RCC 7860 (cell line): ENCODE measurements at regions not wholly inside any gene's neighbourhood (a gene's known extent, or its start where the extent isn't known, plus 50 kb on each side); places are given as distances from the start of the nearest gene placed in this dataset.

Source experiments
- DNase-seq: peaks from one replicate; pipeline ENCODE4 v3.0.0-alpha.2; 2015; ENCODE audit warnings: low spot score
- FAIRE-seq: peaks from 2 replicates; lab custom pipeline; 2012; peaks lifted over from hg19 to GRCh38; lab: Jason Lieb, UNC

DNA sequence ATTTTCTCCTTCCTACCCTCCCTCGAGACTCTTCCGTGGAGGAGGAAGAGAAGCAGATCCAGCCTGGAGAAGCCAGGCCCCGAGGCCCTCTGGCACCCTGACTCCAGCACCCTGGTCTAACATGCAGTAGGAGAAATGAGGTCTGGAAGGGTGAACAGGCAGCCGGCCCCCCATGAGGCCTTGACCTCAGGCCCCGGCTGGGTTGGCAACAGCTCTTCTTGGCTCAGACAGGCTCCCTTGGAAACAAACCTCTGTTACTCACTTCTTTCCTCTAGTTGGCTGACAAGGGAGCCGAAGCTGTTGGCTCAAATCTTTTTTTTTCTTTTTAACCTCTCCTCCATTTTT, 73.4 kb downstream of the CPN2 start:
- DNase-seq (no peak), FAIRE-seq (no peak)

GRCh38 chr3:194278186-194278845, 72.8 kb downstream of the CPN2 start:
- DNase-seq (no peak), FAIRE-seq (no peak)

GRCh38 chr3:194279101-194279500, 72.0 kb downstream of the CPN2 start:
- DNase-seq: no peak

DNA sequence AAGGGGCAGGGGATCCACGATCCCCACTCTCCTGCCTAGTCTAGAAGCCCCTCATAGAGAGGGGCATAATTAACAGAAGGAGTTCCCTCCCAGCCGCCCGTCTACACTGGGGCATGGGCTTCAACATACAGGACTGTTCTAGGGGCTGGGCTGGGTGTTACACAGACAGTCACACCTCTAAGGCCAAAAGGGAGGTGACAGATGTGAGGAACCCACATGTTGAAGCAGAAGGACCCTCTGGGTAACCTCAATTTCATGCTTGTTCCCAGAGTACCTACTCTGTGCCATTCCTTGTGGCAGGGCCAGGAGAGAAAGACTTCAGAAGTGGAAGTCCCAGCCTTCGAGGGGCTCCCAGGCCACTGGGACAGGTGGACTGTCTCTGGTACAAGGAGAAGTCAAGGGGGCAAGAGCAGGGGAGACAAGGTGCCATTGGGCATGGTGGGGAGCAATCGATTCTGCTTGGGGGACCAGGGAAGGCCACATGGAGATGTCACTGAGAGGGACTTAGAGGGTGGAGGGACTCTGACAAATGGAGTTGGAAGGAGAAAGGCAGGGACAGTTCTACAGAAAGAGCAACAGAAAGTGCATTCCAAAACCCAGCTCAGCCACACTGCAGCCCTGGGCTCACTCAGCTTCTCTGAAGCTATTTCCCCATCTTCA, 71.3 kb downstream of the CPN2 start:
- FAIRE-seq: no peak
- DNase-seq: no peak

More at GRCh38 chr3:194279101-194279500, 72.0 kb downstream of the CPN2 start:
- FAIRE-seq: no peak

DNA sequence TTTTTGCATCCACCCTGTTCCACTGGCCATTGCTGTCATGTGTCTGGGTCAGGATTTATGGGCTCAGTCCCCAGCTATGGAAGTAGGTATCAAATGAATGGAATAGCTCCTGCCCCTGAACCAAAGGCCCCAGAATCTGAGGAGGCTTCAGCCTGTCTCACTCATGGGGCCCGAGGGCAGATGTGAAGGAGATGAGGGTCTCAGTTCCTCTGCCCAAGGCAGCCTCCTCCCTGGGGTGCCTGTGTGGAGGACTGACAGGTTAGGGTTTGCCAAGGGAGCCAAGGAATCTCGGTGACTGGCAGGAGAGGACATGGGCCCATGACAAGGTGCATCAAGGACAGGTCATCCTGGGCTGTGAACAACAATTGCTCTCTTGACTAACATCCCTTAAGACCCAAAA, 70.4 kb downstream of the CPN2 start:
- no peak for DNase-seq

DNA sequence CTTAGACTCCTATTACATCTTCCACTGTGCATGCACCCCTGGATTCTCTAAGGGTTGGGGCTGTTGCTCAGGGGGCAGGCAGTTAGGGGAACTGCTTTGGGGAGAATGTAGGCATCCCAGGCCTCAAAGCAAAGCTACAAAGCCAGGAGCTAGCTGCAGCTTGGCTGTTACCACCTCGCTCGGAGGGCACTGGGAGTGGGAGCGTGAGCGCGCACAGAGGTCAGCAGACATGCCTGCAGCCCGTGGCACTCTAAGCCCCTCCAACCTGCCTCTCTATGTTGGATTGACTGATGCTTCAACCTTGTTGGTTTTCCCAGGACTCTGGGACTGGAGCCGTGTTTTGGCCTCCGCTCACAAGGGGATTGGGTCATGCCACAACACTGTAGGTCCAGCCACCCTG, 69.8 kb downstream of the CPN2 start:
- DNase-seq (no peak), FAIRE-seq (no peak)

More for the DNA sequence above, 70.4 kb downstream of the CPN2 start:
- FAIRE-seq: no peak

GRCh38 chr3:194281766-194282165, 69.4 kb downstream of the CPN2 start:
- FAIRE-seq (no peak), DNase-seq (no peak)

DNA sequence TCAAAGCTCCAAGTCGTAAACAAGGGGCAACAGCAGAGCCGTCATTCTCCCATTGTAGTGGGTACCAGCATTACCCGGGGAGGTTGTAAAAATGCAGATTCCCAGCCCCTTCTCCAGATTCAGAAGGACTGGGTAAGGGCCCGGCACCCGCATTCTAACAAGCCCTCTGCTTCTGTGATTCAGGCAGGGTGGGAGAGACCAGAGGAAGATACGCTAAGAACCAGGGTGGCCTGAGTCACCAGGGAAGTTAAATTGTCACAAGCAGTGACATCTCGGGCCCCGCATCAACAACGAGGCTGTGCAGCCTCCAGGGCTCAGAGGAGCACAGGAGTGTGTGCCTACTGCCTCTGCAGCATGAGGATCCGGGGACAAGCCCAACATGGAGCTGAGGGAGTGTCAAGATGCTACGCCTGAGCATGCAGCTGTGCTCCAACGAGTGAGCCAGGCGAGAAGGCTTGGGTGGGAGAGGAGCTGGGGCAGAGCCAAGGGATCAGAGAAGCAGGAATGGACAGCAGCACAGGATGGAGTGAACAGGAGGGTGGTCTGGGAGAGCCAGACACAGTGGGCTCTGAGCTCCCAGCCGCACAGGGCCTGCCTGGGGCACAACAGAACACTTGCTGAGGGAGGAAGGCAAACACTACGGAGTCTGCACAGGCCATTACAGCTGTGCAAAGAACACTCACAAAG, 68.5 kb downstream of the CPN2 start:
- FAIRE-seq (no peak), DNase-seq (no peak)

DNA sequence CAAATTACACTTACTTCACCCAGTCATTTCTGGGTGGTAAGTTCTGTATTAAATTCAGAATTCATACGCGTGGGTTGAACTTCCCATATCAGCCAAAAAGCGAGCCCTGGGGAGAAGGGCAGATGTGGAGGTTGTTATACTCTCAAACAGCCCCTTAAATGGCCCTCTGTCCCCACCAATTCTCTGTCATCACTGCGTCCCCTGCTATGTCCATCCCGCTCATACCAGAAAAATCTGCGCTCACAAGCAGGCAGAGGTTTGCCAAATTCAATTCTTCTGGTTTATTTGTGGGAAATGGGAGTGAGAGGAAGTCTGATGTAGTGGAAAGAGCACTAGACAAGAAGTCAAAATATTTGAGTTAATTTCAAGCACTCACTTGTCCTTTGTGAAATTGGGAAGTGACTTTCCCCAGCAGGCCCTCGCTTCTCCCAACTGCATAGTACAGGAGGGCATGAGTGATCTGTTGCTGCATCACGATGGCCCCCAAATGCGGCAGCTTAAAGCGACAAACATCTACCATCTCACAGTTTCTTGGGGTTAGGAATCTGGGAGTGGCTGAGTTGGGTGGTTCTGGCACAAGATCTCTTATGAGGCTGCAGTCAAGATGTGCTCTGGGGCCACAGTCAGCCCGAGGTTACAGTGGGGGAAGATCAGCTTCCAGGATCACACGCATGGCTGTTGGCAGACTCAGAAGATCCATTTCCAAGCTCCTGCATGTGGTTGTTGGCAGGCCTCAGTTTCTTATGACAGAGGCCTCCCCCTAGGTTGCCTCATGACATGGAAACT, 67.7 kb downstream of the CPN2 start:
- no peak for DNase-seq
- FAIRE-seq: no peak

DNA sequence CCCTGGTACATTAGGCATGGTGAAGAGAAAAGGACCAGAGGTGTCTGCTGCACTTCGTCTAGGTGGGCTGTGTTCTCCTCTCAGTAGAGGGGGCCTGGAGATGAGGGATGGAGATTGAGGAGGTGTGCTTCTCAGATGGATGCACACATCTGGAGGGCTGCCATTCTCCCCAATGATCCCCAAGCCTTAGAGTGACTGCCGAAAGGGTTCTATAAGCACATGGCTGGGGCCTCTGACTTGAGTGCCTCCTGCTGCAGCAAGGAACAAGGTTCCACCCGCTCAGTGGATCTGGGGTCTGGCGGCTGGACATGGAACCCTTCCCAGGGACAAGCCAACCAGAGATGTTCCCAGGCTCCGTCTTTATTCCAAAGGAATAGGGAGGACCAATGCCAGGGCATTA, 66.8 kb downstream of the CPN2 start:
- DNase-seq: no peak
- no peak for FAIRE-seq

DNA sequence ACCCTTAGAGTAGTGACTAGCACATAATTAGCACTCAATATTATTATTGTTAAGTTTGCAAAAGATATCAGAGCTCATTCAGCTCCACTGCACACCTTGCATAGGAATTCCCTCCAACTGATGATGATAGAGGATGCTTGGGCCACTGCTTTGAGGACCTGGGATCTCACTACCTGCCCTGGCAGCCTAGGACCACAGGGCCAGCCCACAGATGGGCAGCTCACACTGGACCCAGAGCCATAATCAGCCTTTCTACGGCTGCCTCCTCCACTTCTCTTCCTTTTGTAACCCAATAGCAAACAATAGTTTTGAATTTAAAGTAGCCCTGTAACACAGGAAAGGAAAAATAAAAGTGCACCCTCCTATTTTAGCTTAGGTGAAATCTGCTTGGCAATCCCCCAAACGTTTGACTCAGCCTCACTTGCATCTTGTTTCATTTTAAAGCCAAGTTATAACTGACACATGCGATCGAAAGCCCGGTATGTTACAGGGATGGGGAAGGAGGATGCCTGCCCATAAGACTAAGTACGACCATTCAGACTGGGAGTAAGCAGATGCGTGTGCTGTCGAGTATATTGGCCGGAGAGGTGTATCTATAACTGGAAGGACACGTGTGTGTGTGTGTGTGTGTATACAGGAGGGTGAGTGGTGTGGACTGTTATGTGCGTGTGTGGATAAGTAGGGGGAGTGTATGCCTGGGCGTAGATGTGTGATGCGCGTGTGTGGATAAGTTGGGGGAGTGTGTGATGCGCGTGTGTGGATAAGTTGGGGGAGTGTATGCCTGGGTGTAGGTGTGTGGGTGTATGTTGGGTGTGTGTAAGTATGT, 65.9 kb downstream of the CPN2 start:
- no peak for FAIRE-seq
- no peak for DNase-seq

DNA sequence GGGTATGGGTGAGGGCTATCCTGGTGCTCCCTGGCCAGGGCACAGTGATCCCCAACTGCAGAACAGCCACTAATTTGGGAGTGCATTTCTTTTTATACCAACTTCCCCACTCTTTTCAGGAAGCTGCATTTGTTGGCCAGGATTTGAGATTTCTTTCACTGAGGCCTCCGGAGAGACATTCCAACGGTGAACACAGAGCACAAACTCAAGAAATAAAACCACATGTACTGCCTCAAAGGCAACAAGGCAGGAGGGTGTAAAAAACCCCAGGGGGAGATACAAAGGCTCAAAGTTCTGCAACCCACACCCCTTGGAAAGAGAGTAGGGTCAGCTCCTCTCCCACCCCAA, 65.3 kb downstream of the CPN2 start:
- no peak for FAIRE-seq

DNA sequence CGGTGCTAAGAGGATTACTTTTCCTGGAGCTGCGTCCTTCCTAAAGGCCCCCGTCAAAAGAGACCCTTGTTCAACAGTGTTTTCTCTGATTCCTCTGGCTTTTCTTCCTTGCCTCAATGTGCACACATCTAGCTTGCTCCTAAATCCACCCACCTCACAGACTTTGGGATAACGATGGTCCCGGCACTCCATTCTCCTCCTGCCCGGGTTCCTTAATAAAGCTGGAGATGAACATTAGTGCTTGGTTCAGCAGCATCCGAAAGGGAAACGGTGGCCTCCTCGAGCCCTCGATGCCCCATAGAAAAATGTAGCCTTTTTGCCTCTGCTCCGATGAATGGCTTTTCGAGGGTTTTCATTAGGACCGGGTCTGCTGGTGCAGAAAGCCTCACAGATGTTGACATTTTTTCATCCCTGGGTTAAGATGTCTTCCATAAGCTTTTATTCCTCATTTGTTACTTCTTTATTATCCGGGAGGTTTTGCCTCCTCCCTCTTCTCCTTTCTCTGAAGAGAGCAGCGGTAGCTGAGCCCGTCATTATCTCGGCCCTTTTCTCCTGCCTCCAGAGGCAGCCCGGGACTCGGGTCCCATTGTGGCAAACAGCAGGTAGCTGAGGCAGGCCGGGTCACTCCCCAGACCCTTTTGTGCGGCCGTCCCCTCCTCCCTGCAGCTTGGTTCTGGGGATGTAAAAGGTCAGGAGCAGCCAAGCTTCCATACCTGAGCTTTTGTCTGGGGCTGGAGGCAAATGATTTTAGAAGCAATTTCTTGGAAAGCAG, 64.6 kb downstream of the CPN2 start:
- FAIRE-seq (no peak), DNase-seq (no peak)

More for the DNA sequence above, 65.3 kb downstream of the CPN2 start:
- DNase-seq: no peak

DNA sequence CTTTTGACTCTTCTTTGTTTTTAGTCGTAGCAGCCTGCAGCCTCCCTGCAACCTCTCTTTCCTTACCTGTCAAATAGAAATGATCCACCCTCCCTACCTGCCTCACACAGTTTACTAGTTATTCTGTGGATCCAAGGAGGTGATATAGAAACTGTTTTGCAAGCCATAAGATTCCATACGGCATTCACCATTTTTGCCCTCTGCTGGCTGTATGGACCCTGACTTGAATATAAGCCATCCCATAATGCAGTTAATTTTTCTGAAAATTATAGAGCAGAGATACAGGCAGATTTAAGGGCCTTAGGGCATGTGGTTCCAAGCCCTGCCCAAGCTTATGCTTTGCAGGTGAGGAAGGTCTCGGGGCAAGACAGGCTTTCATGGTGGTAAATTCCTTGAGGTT, 63.8 kb downstream of the CPN2 start:
- FAIRE-seq (no peak), DNase-seq (no peak)

DNA sequence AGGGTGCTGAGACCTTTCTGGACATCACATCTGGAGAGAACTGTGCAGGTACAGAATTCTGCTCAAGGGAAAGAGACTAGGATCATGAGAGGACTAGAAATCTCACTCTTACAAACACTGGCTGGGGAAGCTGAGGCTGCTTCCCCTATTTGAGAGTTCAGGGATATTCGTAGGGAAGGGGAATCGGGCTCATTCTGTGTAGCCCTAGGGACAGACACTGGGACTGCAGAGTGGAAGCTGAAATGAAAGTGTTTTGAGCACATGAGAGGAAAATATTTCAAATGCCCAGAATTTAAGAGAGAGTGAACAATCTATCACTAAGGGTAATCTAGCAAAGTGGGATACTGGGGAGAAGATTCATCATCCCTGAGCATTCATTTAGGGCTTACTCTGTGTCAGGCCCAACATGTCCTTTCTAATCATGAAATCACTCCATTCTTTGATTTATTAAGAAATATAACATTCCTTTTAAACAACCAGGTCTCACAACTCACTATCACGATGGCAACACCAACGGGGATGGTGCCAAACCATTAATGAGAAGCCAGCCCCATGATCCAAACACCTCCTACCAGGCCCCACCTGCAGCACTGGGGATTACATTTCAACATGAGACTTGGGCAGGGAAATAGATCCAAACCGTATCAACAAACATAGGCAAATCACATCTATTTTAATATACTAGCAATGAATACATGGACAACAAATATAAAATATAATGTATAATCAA, 63.0 kb downstream of the CPN2 start:
- FAIRE-seq (no peak), DNase-seq (no peak)
